Hematopoietic multipotent progenitor cell (in vitro differentiated cells): ENCODE measurements at regions not wholly inside any gene's neighbourhood (a gene's known extent, or its start where the extent isn't known, plus 50 kb on each side); places are given as distances from the start of the nearest gene placed in this dataset.
A peak's percentile ranks its signal among the peaks of the same experiment; 100 is the strongest.

Experiments
- DNase-seq, 3 donors: peaks; one replicate each; pipeline ENCODE4 v3.0.0-alpha.2; 2011 to 2015; ENCODE audit warnings: low read depth in 2 of 3, low spot score in 2 of 3

GRCh38 chr1:2914702-2915101 is 106.6 kb upstream of the ACTRT2 start:
- DNase-seq: no peak

- DNase-seq: no peak
These were observed 105.1 kb upstream of the ACTRT2 start for GRCh38 chr1:2916153-2916552.

GRCh38 chr1:2916706-2917105 is 104.6 kb upstream of the ACTRT2 start:
- DNase-seq: no peak

- DNase-seq: no peak
These were observed 104.0 kb upstream of the ACTRT2 start for GRCh38 chr1:2917284-2917683.

- DNase-seq: no peak
These were observed 102.8 kb upstream of the ACTRT2 start for GRCh38 chr1:2918441-2918840.

GRCh38 chr1:2919841-2920240 is 101.4 kb upstream of the ACTRT2 start:
- DNase-seq: no peak

- no peak for DNase-seq
These were observed 100.7 kb upstream of the ACTRT2 start for GRCh38 chr1:2920421-2921015.

- peak in 1 of 3 donors; percentile 24 for DNase-seq
These were observed 99.1 kb upstream of the ACTRT2 start for GRCh38 chr1:2921970-2922686.

- DNase-seq: no peak
These were observed 97.9 kb upstream of the ACTRT2 start for GRCh38 chr1:2923351-2923750.

GRCh38 chr1:2925291-2925690 is 96.0 kb upstream of the ACTRT2 start:
- DNase-seq: no peak

GRCh38 chr1:2925918-2926317 is 95.3 kb upstream of the ACTRT2 start:
- DNase-seq: no peak

GRCh38 chr1:2926447-2927055 is 94.7 kb upstream of the ACTRT2 start:
- DNase-seq: no peak

GRCh38 chr1:2927393-2928360 is 93.6 kb upstream of the ACTRT2 start:
- peak in 1 of 3 donors; percentile 24 for DNase-seq

GRCh38 chr1:2928366-2929325 is 92.6 kb upstream of the ACTRT2 start:
- DNase-seq: no peak

GRCh38 chr1:2929335-2929734 is 91.9 kb upstream of the ACTRT2 start:
- DNase-seq: no peak

- DNase-seq: no peak
These were observed 91.1 kb upstream of the ACTRT2 start for GRCh38 chr1:2930016-2930815.

- no peak for DNase-seq
These were observed 90.1 kb upstream of the ACTRT2 start for GRCh38 chr1:2930913-2931723.

- DNase-seq: no peak
These were observed 89.4 kb upstream of the ACTRT2 start for GRCh38 chr1:2931724-2932401.
